ENCODE measurements at regions not wholly inside any gene's neighbourhood (a gene's known extent, or its start where the extent isn't known, plus 50 kb on each side); places are given as distances from the start of the nearest gene placed in this dataset.

DNA sequence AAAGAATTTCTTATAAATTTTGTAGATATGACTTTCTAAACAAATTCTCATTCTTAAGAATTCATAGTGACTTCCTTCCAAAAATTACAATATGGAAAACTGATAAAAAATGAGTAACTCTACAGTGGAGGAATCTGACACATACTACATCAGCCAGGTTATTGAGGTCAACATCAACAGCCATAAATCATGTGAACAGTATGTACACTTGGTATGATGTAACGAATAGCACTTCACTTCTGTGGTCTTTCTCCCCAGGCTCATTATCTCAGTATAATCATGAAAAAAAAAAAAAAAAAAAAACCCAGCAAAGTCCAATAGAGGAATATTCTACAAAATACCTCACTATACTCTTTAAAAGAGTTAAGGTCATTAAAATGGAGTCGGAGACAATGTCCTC is 111.2 kb upstream of the SUCLG2 start:
- DNase-seq = no peak

DNA sequence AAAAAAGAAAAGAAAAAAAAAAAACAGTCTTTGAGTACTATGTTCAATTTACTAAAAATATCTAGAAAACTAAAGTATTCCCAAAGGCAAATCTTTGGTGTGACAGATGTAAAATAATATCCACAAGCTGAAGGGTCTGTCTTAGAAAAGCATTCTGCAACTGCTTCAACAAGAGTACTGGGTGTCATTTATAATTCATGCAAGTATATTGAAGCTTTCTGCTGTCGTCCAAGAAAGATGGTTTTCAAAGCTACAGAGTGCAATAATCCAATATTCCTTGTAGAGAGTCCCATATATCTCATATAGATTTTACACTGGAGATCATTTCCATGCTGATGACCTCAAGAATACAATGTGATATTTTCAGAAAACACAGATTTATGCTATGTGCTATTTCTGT is 90.9 kb upstream of the SUCLG2 start:
- no peak for DNase-seq

DNA sequence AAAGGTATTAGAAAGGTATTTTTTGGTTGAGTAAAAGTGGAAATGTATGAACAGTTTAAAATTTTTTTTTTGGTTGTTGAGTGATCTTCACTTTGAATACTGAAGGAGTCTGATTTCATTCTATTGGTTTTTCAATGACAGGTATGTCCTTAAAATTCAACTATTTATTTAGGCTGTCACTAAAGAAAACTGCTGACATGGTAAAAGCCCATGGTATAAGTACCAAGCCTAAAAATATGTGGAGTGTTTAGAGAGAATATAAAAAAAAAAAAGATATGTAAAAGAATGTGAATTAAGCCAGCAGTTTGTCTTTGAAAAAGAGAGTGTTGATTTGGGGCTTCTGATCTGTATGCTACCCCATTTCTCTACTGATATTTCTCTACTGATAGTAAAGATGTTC is 90.3 kb upstream of the SUCLG2 start:
- DNase-seq = no peak

DNA sequence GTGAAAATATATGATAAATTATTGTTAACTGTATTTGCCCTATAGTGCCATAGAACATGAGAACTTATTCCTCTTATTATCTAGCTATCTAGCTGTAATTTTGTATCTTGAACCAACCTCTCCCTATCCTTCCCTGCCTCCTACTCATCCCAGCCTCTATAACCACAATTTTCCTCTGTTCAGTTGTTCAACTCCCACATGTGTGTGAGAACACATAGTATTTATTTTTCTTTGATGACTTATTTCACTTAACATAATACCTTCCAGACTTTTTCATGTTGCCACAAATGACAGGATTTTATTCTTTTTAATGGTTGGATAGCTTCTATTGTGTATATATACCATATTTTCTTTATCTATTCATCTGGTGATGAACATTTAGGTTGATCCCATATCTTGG is 85.4 kb upstream of the SUCLG2 start:
- no peak for DNase-seq

DNA sequence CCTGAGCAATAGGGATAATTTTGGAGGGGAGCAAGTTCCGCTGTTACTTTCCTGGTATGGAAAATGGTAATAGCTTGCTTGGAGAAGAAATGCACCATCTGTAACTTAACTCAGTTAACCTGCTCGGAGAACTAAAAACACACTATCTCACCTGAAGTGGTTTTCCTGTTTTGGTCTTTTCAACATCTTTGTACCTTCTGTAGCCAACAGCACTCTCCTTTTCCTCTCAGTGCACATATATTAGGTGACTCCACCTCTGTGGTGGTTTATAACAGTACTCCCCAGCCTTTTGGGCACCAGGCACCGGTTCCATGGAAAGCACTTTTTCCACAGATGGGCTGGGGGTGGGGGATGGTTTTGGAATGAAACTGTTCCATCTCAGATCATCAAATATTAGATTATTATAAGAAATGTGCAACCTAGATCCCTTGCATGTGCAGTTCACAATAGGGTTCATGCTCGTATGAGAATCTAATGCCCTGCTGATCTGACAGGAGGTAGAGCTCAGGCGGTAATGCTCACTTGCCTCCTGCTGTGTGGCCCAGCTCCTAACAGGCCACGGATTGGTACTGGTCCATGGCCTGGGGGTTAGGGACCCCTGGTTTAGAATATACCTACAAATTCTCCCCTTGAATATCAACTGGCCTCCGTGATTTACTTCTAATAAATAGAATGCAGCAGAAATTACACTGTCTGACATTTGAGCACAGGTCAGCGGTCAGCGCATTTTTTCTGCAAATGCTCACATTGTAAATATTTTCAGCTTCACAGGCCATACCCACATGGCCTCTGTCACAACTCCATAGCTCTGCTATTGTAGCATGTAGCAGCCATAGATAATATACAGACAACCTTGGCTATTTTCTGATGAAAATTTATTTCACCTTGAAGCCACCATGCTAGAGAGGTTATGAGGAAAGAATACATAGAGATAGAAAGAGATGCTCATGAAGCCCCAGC is 83.8 kb upstream of the SUCLG2 start:
- DNase-seq = no peak

DNA sequence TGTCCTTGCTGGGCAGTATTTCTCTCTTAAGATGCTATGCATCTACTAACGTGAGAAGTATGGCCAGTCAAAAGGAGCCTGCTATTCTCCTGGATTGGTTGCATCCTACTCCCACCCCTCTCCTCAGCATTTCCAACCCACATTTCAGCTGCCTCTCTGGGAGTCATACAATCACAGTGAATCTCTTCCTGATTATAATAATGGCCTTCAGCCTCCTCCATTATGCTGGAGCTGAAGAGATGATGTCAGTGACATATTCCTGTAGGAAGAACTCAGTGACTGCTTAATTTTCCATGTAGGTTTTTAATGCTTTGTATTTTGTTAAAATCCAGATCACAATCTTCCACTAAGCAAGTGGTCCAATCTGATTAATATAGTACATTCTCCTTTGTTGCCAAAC is 82.7 kb upstream of the SUCLG2 start:
- no peak for DNase-seq

DNA sequence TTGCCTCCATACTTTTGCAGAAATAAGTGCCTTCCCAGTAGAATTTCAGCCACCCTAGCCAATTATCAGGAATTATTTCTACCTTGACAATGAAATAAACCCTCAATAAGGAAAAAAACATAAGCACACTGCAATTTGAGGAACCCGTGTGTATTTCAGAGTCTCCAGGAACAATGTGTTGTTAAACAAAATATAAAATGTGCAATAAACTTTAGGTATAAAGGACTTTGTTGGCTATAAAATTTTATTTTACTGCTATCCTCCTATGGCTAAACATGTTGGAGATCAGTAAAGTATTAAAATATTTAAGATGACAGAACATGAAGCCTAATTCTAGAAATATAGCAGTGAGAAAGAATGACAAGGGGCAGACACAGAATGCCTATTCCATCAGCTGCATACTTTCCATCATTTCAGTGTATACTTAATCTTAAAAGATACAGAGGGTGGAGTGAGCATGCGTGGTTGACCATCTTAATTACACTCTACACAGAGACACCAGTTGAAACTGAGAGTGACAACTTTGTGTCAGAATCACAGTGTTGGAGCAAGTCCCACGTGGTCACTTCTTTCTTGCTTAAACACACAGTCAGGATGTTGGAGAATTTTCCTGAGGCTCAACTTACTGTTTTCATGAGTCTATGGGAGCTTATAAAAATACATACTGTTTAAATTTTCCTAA is 79.0 kb upstream of the SUCLG2 start:
- no peak for DNase-seq

DNA sequence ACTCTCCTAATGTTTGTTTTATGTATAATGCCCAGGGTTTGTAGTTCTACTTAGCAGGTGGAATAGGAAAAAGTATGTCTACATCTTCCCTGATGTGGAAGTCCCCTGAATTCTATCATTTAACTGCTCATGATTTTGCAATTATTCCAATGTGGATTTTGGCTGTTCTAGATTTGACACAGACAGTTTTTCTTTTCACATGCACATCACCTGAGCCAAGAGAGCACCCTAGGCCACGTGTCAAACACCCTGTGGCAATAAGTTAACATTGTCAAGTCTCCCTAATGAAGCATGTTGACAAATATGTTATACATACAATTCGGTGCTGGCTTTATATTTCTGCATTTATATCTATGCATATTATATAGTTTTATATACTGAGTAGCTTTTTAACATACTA is 70.0 kb upstream of the SUCLG2 start:
- no peak for DNase-seq

DNA sequence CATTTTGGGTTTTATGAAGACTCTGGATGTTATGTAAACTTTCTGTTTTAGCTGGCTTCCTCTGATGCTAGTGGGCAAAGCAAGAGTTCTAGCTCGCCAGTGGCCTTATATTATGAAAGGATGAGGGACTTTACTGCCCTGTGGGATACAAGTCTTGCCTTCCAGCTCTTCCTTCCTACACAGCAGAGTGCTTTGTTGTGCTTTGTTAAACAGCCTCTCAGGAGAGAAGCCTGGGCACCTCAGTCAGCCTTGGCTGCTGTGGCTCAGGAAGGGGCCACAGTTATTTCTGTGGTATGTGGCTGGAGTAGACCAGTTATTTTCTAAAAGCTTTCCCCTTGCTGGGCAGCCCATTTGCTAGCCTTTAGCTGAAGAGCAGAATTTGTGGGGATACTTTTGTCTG is 69.5 kb upstream of the SUCLG2 start:
- no peak for DNase-seq

DNA sequence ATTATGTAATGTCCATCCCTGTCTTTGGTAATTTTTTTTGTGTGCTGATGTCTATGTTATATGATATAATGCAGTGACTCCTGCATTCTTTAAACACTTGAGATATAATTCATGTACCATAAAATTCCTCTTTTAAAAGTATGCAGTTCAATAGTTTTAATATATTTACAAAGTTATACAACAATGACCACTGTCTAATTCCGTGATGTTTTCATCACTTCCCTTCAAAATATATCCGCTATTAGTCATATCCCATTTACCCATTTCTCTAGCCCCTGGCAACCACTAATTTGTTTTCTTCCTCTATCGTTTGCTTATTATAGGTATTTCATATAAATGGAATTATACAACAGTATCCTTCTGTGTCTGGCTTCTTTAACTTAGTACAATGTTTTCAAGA is 64.9 kb upstream of the SUCLG2 start:
- no peak for DNase-seq

DNA sequence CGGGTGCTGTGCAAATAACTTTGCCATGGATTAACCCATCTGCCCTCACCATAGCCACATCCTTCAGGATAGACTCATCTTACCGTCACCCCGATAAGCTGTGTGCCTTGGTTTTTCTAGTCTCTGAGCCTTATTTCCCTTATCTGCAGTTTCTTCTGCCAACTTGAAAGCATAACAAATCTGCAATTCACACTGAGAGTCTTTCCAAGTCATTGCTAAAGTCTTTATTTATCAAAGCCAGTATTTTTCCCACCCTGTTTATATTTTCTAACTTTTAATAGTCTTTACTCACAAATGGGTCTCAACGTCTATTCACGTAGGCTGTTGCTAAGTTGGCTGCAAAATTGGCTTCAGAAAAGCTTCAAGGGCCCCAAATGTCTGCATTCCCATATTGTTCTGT is 61.6 kb upstream of the SUCLG2 start:
- no peak for DNase-seq

DNA sequence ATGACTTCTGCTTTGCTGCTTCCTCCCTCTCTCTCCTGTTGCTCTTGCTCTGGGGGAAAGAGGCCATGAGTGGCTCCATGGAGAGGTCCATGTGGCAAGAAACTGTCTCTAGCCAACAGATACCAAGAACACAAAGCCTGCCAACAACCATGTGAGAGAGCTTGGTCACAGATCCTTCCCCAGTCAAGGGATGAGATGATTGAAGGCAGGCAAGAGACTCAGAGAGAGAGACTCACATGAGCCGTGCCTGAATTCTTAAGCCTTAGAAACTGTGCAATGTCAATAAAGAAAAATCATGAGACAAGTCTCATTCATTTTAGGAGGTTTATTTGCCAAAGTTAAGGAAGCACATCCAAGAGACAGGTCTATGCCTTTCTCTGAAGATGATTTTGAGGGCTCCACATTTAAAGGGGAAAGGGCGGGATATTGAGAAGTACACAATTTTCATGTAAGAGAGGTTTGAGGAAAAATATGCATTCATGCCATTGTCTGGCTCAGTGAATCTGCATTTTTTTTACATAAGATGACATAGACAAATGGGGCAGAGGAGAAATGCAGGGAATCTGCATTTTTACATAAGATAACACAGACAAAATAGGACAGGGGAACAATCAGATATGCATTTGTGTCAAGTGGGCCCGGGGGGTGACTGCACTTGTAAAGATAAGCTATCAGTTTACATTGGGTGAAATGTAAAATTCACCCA is 59.5 kb upstream of the SUCLG2 start:
- no peak for DNase-seq

DNA sequence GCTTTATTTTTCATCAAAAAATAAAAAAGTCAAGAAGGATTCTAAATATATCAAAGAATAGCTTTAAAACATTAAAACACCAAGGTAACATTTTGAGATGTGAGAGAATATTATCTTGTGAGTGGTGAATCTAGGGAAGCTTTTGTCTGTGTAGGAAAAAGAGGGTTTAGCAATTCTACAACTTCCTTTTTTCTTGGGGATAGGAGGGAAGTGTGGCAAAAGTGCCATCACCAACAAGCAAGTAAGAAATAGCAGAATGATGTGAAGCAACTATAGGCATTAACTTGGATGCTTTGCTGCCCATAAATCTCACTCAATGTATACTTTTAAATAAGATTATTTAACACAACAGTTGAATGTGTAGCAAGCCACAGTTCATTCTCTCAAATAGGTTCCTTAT is 57.8 kb upstream of the SUCLG2 start:
- DNase-seq = no peak

DNA sequence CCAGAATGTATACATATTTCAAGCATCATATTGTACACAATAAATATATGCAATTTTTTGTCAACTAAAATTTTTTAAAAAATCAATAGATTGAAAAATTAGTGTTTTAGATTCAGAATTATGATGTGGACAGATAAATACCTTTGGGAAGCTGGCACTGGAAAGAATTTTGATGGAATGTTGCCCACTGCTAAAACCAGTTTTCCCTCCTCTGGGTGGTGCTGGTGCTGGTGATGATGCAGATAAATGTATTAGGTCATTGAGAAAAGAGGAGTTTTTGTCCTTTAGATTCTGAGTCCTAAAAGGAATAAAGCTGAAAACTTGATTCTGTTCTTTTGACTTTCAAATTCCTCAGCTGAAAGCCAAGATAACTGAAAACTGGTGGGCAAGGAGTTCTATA is 56.0 kb upstream of the SUCLG2 start:
- no peak for DNase-seq

DNA sequence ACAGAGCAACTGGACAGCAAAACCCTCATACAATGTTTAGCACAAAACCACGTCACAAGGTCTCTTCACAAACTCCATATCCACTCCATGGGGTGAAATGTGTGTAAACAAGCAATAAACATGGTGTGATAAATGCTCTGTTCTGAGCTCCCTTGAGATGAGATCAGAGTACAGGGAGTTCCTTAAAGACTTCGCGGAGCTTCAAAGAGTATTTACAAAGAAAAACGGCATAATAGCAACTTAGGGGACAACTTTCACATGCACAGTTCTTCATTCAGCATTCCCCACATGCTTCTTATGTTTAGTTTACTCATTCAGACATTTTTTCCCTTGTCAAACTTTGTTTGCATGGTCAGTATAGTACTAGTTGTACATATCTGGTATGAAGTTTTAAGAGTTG is 52.5 kb upstream of the SUCLG2 start:
- DNase-seq = no peak

DNA sequence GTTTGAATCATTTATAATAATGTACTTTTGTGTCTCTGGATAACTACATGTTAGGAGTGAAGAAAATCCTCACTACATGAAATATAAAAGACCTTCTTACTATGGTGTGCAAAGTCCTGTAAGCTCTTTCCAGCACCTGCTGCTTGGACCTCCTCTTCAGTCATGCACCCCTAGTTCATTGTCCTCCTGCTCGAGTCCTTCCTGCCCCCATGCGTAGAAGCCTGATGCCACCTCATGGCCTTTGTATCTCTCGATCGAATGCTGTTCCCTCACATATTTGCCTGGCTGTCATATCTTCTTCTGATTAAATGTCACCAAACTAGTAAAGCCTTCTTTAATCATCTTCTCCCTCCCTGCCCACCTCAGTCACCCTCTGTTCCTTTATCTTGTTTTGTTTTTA is 49.9 kb upstream of the SUCLG2 start:
- DNase-seq = no peak

All from KG1 (cell line).